ENCODE measurements at regions not wholly inside any gene's neighbourhood (a gene's known extent, or its start where the extent isn't known, plus 50 kb on each side); places are given as distances from the start of the nearest gene placed in this dataset.

GRCh38 chr12:107258780-107259179 is 165.4 kb upstream of the CRY1 start:
- TF ChIP-seq REST (IDR thresholded peaks at IDR 0.05; ENCODE audit: insufficient replicate concordance, low read depth) = no peak
- no peak for TF ChIP-seq CTCF (IDR thresholded peaks at IDR 0.05; ENCODE audit: insufficient read depth, low read length)
- no peak for TF ChIP-seq POLR2AphosphoS5 (IDR thresholded peaks at IDR 0.05; ENCODE audit: low read depth)
- TF ChIP-seq GABPA (IDR thresholded peaks at IDR 0.05; ENCODE audit: low read depth) = no peak
- no peak for TF ChIP-seq SPI1 (IDR thresholded peaks at IDR 0.05; ENCODE audit: borderline replicate concordance, low read depth)
- DNase-seq (ENCODE audit: low read depth in 1 of 2, low spot score in 1 of 2) = no peak
- H3K4me3 ChIP-seq (replicated peaks; ENCODE audit: insufficient read depth, low read length) = no peak overlapping the region
- H3K27ac ChIP-seq (replicated peaks) = no peak overlapping the region
- H3K27me3 ChIP-seq (ENCODE audit: insufficient read depth, poor library complexity, severe bottlenecking) = no peaks in the 10 kb centered on the region

GRCh38 chr12:107263980-107264379 is 170.6 kb upstream of the CRY1 start:
- Histone ChIP-seq H3K27ac (replicated peaks) (no peak overlapping the region), H3K4me3 (replicated peaks; ENCODE audit: insufficient read depth, low read length) (no peak overlapping the region), H3K27me3 (ENCODE audit: insufficient read depth, poor library complexity, severe bottlenecking) (peaks cover 4% of the 10 kb centered on the region)
- TF ChIP-seq POLR2AphosphoS5 (IDR thresholded peaks at IDR 0.05; ENCODE audit: low read depth) (no peak), CTCF (IDR thresholded peaks at IDR 0.05; ENCODE audit: insufficient read depth, low read length) (no peak), REST (IDR thresholded peaks at IDR 0.05; ENCODE audit: insufficient replicate concordance, low read depth) (no peak), GABPA (IDR thresholded peaks at IDR 0.05; ENCODE audit: low read depth) (no peak), SPI1 (IDR thresholded peaks at IDR 0.05; ENCODE audit: borderline replicate concordance, low read depth) (no peak)
- no peak for DNase-seq (ENCODE audit: low read depth in 1 of 2, low spot score in 1 of 2)

- no peak overlapping the region for H3K27ac ChIP-seq (replicated peaks)
- H3K4me3 ChIP-seq (replicated peaks; ENCODE audit: insufficient read depth, low read length) = no peak overlapping the region
- TF ChIP-seq CTCF (IDR thresholded peaks at IDR 0.05; ENCODE audit: insufficient read depth, low read length) = no peak
- no peak for TF ChIP-seq GABPA (IDR thresholded peaks at IDR 0.05; ENCODE audit: low read depth)
- TF ChIP-seq SPI1 (IDR thresholded peaks at IDR 0.05; ENCODE audit: borderline replicate concordance, low read depth) = no peak
- TF ChIP-seq REST (IDR thresholded peaks at IDR 0.05; ENCODE audit: insufficient replicate concordance, low read depth) = no peak
- no peak for TF ChIP-seq POLR2AphosphoS5 (IDR thresholded peaks at IDR 0.05; ENCODE audit: low read depth)
- DNase-seq (ENCODE audit: low read depth in 1 of 2, low spot score in 1 of 2) = no peak
- peaks cover 4% of the 10 kb centered on the region for H3K27me3 ChIP-seq (ENCODE audit: insufficient read depth, poor library complexity, severe bottlenecking)
Observed at GRCh38 chr12:107264667-107265066, 171.3 kb upstream of the CRY1 start.

All from HL-60 (cell line).